Mesothelial cell of epicardium (in vitro differentiated cells): ENCODE measurements at regions not wholly inside any gene's neighbourhood (a gene's known extent, or its start where the extent isn't known, plus 50 kb on each side); places are given as distances from the start of the nearest gene placed in this dataset.

ENCODE experiments used
- DNase-seq, 2 experiments: peaks; one replicate each; pipeline ENCODE4 v3.0.0; 2021; ENCODE audit warnings: low spot score in 2 of 2; ENCODE audit not compliant: unreplicated experiment in 2 of 2
- H3K27ac Mint-ChIP-seq: 2 replicates; pipeline ENCODE4 v1.8.0; 2021; ENCODE audit warnings: mixed read lengths
- H3K27me3 Mint-ChIP-seq: 2 replicates; pipeline ENCODE4 v1.8.0; 2021; ENCODE audit warnings: low read depth, mixed read lengths
- H3K36me3 Mint-ChIP-seq: 2 replicates; pipeline ENCODE4 v1.8.0; 2021; ENCODE audit warnings: mixed read lengths
- H3K4me1 Mint-ChIP-seq: 2 replicates; pipeline ENCODE4 v1.8.0; 2021; ENCODE audit warnings: mixed read lengths
- H3K4me3 Mint-ChIP-seq: 2 replicates; pipeline ENCODE4 v1.8.0; 2021; ENCODE audit warnings: mild to moderate bottlenecking, moderate library complexity, mixed read lengths
- H3K9me3 Mint-ChIP-seq: 2 replicates; pipeline ENCODE4 v1.8.0; 2021; ENCODE audit warnings: mixed read lengths
- TF ChIP-seq, protein P1 (sequence below): fragments of 200-600 bp; sonication (generic); IDR thresholded peaks from one replicate; pipeline ENCODE4 v1.5.0; 2021; ENCODE audit warnings: antibody characterized with exemption; ENCODE audit not compliant: unreplicated experiment

DNA sequence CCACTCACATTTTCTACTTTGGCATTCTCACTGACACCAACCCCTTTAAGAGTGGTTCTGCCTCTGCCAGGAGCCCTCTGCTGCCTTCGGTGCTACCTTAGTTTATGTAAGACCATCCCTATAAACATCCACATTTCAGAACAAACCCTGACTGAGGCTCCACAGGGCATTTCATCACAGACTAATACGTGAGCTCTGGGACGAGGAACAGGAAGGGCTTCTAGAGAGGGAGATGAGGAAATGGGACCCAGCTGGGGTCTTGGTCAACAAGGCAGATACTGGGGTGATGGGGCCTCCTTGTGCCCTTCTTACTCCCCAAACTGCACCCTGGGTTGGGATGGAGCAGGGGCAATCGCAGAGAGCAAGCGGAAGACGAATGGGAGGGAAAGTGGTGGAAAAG lies 86.5 kb upstream of the FYN start:
- TF ChIP-seq, protein P1, sequence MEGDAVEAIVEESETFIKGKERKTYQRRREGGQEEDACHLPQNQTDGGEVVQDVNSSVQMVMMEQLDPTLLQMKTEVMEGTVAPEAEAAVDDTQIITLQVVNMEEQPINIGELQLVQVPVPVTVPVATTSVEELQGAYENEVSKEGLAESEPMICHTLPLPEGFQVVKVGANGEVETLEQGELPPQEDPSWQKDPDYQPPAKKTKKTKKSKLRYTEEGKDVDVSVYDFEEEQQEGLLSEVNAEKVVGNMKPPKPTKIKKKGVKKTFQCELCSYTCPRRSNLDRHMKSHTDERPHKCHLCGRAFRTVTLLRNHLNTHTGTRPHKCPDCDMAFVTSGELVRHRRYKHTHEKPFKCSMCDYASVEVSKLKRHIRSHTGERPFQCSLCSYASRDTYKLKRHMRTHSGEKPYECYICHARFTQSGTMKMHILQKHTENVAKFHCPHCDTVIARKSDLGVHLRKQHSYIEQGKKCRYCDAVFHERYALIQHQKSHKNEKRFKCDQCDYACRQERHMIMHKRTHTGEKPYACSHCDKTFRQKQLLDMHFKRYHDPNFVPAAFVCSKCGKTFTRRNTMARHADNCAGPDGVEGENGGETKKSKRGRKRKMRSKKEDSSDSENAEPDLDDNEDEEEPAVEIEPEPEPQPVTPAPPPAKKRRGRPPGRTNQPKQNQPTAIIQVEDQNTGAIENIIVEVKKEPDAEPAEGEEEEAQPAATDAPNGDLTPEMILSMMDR = no peak
- Mint-ChIP-seq H3K4me1 (peaks cover 5% of the 10 kb centered on the region), H3K27me3 (no peaks in the 10 kb centered on the region), H3K4me3 (no peak overlapping the region), H3K36me3 (peaks cover 11% of the 10 kb centered on the region), H3K27ac (no peak overlapping the region), H3K9me3 (peaks cover 21% of the 10 kb centered on the region)
- DNase-seq = no peak

DNA sequence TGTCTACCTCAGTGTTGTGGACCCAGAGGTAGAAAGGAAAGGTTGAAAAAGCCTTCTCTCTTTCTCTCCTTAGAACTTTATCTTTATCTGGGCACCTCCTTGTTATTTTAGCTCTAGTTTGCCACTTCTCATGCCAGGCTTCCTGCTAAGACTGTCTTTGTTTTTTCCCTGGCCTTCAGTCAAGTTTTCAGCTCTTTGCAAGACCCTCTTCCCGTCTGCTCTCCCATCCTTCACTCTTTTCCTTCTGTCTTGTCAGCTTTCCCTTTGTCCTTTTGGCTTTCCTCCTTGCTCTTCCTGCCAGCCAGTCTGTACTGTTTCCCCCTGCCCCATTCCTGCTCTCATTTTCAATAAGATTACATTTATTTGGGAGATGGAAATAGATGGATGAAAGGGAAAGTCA lies 86.8 kb upstream of the CCN6 start:
- Mint-ChIP-seq H3K36me3 (peaks cover 9% of the 10 kb centered on the region), H3K4me1 (peaks cover 10% of the 10 kb centered on the region), H3K27me3 (no peaks in the 10 kb centered on the region), H3K4me3 (no peak overlapping the region), H3K9me3 (peaks cover 17% of the 10 kb centered on the region), H3K27ac (no peak overlapping the region)
- DNase-seq = no peak
- TF ChIP-seq, protein P1 = no peak

DNA sequence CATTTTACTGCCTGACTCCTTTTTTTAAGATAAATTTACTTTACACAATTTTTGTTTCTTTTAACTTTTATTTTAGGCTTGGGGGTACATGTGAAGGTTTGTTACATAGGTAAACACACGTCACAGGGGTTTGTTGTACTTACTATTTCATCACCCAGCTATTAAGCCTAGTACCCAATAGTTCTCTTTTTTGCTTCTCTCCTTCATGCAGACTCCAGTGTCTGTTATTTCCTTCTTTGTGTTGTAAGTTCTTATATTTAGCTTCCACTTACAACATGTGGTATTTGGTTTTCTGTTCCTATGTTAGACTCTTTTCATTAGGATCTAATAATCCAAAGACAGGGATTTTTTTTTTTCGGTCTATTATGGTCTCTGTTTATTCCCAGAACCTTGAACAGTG lies 83.5 kb upstream of the CCN6 start:
- no peaks in the 10 kb centered on the region for H3K36me3 Mint-ChIP-seq
- TF ChIP-seq, protein P1 = no peak
- no peaks in the 10 kb centered on the region for H3K9me3 Mint-ChIP-seq
- DNase-seq = no peak
- peaks cover 34% of the 10 kb centered on the region for H3K4me1 Mint-ChIP-seq
- H3K4me3 Mint-ChIP-seq = no peak overlapping the region
- no peak overlapping the region for H3K27ac Mint-ChIP-seq
- H3K27me3 Mint-ChIP-seq = no peaks in the 10 kb centered on the region

DNA sequence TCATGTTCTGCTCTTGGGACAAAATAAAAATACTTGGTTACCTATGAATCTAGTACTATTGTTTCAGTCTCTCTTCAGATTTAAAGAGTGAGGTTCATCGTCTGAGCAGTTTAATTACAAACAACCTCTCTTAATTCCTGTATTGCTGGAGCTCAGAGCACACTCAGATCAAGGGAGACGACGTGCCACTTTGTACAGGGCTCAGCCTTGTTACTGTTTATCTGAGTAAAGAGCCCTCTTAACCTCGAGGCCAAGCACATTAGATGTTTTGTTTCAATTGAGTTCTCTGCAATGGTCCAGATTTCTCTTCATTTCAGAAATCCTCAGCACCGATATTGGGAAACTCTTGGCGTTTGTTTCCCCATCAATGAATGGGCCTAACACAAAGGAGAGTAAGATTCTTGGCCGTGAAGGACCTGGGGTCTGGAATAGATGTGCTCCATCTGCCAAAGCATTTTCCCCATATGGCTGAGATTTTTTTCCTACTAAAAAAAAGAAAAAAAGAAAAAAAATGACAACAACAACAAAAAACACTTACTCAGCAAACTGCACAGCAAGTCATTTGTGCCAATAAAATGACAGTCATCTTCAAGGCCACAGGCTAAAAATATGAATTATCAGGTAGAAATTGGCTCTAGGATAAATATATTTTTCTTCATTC lies 82.6 kb upstream of the CCN6 start:
- peaks cover 41% of the 10 kb centered on the region for H3K4me1 Mint-ChIP-seq
- no peaks in the 10 kb centered on the region for H3K9me3 Mint-ChIP-seq
- DNase-seq = no peak
- H3K27me3 Mint-ChIP-seq = no peaks in the 10 kb centered on the region
- no peaks in the 10 kb centered on the region for H3K36me3 Mint-ChIP-seq
- H3K27ac Mint-ChIP-seq = no peak overlapping the region
- TF ChIP-seq, protein P1 = no peak
- H3K4me3 Mint-ChIP-seq = no peak overlapping the region

DNA sequence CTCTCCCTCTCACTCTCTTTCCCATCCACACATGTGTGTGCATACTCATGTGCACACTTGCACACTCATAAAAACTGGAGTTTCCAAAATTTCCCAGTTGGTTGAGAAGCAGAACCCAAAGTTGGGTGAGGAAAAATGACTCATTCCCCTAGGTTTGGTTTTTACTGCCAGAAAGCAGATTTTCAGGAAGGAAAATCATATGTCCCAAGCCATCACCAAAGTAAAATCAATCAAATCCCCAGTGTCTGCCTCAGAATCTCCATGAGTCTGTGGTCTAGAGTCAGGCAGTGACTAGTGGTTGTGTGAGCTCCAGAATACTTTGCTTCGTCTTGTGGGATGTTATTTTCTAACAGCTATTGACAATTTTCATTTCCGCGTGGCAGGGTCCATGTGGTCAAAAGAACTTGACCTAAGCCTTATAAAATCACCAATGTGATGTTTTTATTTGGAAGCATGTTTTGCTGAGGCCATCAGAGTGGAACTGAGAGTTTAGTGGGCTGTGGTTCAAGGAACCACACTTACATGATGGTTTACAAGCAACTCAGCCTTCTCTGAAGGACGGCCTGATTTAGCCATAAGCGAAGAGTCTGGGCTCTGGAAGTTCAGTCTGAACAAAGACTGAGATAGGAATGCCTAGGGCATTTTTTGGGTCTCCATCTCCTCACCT lies 81.9 kb upstream of the CCN6 start:
- peak overlapping the region; percentile 96 for H3K27ac Mint-ChIP-seq
- H3K27me3 Mint-ChIP-seq = no peaks in the 10 kb centered on the region
- no peaks in the 10 kb centered on the region for H3K9me3 Mint-ChIP-seq
- no peaks in the 10 kb centered on the region for H3K36me3 Mint-ChIP-seq
- DNase-seq = no peak
- TF ChIP-seq, protein P1 = no peak
- peaks cover 48% of the 10 kb centered on the region for H3K4me1 Mint-ChIP-seq
- no peak overlapping the region for H3K4me3 Mint-ChIP-seq
